ENCODE measurements at regions not wholly inside any gene's neighbourhood (a gene's known extent, or its start where the extent isn't known, plus 50 kb on each side); places are given as distances from the start of the nearest gene placed in this dataset.

DNA sequence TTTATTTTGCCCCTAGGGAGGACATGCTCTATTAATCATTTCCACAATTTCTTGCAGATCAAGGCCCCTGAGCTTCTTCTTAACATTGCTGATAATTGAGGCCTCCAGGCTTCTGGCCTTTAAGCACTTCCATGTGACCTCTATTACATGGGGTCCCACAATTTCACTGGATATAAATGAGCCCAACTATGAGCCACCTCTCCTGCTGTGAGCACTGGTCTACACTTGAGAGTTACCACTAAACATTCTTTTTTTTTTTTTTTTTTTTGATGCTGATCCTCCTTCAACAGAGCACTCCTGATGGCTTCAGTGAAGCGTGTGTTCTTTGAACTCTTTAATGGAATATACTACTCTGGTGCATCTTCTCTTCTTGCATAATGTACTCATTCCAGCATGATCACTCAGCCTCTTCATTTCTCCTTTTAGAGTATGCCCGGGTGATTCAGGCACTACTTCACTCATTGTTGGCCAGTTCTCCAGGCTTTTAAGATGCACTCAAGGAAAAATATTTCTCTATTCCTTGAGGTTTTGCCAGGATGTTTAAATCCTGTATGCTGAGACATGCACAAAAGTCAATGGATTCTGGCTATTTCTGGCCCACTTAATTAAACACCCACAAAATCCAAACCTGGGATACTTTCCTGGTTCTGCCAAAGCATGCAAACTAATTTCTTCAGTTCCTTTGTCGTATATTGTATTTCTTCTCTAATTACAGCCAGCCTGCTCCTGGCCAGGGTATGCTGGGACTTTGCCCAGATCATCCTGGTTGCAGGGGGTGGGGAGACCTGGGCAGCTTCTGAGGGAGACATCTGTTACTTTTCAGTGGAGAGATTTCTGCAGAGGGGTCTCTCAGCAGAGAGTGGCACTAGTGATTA lies 257.8 kb upstream of the LUZP2 start:
- no peak for TF ChIP-seq CTCF (conservative IDR thresholded peaks at IDR 0.05 in 1 of 2, IDR thresholded peaks at IDR 0.05 in 1 of 2; ENCODE audit: low read depth in 1 of 2, low read length in 2 of 2)
- TF ChIP-seq EZH2 (IDR thresholded peaks at IDR 0.05; ENCODE audit: low read length, missing control alignments) = no peak
